Esophagus (tissue), 2 donors: ENCODE measurements at regions not wholly inside any gene's neighbourhood (a gene's known extent, or its start where the extent isn't known, plus 50 kb on each side); places are given as distances from the start of the nearest gene placed in this dataset.

Experiments
- H3K27ac ChIP-seq, 2 donors: one replicate each; pipeline ENCODE4 v1.5.1; 2013; ENCODE audit warnings: low read depth in 2 of 2, mild to moderate bottlenecking in 2 of 2, inconsistent platforms in 1 of 2, low read length in 1 of 2, moderate library complexity in 1 of 2
- H3K27me3 ChIP-seq, 2 donors: one replicate each; pipeline ENCODE4 v1.6.1; 2013; ENCODE audit warnings: low read length in 2 of 2, control low read depth in 1 of 2, mild to moderate bottlenecking in 1 of 2; ENCODE audit not compliant: insufficient read depth in 2 of 2, control insufficient read depth in 1 of 2
- H3K36me3 ChIP-seq, 2 donors: one replicate each; pipeline ENCODE4 v1.6.1; 2013; ENCODE audit warnings: low read length in 1 of 2; ENCODE audit not compliant: control insufficient read depth in 2 of 2, insufficient read depth in 2 of 2
- H3K4me1 ChIP-seq, 2 donors: one replicate each; pipeline ENCODE4 v1.6.1; 2013; ENCODE audit warnings: low read length in 1 of 2; ENCODE audit not compliant: control insufficient read depth in 2 of 2, insufficient read depth in 2 of 2
- H3K4me3 ChIP-seq, 2 donors: one replicate each; pipeline ENCODE4 v1.5.1; 2013; ENCODE audit warnings: low read length in 2 of 2, mild to moderate bottlenecking in 2 of 2, low read depth in 1 of 2, moderate library complexity in 1 of 2
- H3K9me3 ChIP-seq, 2 donors: one replicate each; pipeline ENCODE4 v1.6.1; 2013; ENCODE audit warnings: mild to moderate bottlenecking in 2 of 2, low read depth in 1 of 2, low read length in 1 of 2, moderate library complexity in 1 of 2; ENCODE audit not compliant: control insufficient read depth in 2 of 2, insufficient read depth in 1 of 2
- WGBS, 2 donors: extraction: QIAGEN DNeasy Blood & Tissue Kit; methylation state at CpG; one replicate each; pipeline ENCODE4 v1.1.7; 2013; 5-methylcytosine and 5-hydroxymethylcytosine counted together
- donor health status: healthy with polysubstance abuse.
- donor health status: Bipolar disorder and iron deficiency.

DNA sequence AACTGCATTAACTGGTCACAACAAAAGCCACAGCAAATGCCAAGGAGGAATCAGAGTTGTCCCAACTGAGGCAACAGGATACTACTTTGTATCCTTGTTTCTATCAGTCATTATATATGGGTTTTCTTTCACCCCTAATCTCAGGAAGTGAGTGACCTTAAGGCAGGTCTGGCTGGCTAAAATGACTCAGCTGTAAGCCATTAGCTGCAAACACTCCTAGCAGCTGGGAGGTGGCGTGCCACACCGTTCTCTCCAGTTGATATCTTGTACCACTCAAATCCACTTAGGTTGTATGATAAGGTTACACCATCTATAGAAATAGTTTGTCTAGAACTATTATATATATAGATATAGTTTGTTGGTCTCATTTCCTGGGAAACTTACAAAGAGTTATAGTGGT lies 171.1 kb upstream of the MC4R start:
- Histone ChIP-seq H3K4me1 (no peaks in the 10 kb centered on the region), H3K36me3 (no peaks in the 10 kb centered on the region), H3K4me3 (no peak overlapping the region), H3K27me3 (no peaks in the 10 kb centered on the region), H3K27ac (no peak overlapping the region), H3K9me3 (no peaks in the 10 kb centered on the region)
- 77 to 91% methylated on average over 2 of the region's 2 CpGs for whole genome bisulfite sequencing, 2 donors

DNA sequence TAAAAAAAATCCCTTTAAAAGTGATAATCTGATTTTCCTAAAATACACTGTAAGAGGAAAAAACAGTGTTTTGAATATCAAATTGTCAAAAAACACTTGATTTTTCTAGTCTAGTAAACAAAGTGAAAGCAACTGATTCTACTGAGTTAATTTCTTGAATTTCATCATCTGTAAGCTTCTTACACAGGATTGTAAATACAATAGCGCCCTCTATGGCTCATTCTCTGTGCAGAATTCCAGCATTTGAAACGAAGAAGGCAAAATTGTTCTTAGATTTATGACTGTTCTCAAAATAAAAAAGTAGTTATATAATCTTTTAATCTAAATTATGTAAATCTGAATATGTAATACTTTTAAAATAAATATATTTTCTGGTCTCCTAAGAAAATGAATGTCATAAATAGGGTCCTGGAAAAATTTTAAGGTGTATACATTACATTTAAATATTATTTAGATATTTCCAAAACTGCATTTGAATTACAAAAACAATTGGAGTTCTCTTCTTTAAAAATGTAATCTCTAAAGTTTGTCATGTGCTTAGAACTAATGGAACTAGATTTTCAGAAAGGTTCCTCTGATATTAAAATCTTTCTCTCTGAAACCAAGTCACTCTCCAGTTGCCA lies 176.9 kb upstream of the MC4R start:
- no peaks in the 10 kb centered on the region for H3K36me3 ChIP-seq
- H3K4me1 ChIP-seq = no peaks in the 10 kb centered on the region
- peaks cover 0 to 3% of the 10 kb centered on the region in 2 donors for H3K9me3 ChIP-seq
- WGBS, 2 donors = 0 to 2% methylated on average over 2 of the region's 2 CpGs
- no peak overlapping the region for H3K27ac ChIP-seq
- H3K4me3 ChIP-seq = no peak overlapping the region
- no peaks in the 10 kb centered on the region for H3K27me3 ChIP-seq

GRCh38 chr18:60552948-60553347 lies 180.4 kb upstream of the MC4R start:
- Histone ChIP-seq H3K4me3 (no peak overlapping the region), H3K27me3 (no peaks in the 10 kb centered on the region), H3K36me3 (no peaks in the 10 kb centered on the region), H3K4me1 (no peaks in the 10 kb centered on the region), H3K9me3 (peaks cover 0 to 3% of the 10 kb centered on the region in 2 donors), H3K27ac (no peak overlapping the region)
- WGBS, 2 donors = 90 to 92% methylated on average over 8 of the region's 8 CpGs

- no peak overlapping the region for H3K27ac ChIP-seq
- no peaks in the 10 kb centered on the region for H3K4me1 ChIP-seq
- no peaks in the 10 kb centered on the region for H3K27me3 ChIP-seq
- WGBS, 2 donors = 40 to 57% methylated on average over 3 of the region's 3 CpGs
- no peak overlapping the region for H3K4me3 ChIP-seq
- no peaks in the 10 kb centered on the region for H3K36me3 ChIP-seq
- peaks cover 0 to 3% of the 10 kb centered on the region in 2 donors for H3K9me3 ChIP-seq
Observed at GRCh38 chr18:60554967-60555366, 182.4 kb upstream of the MC4R start.

- Histone ChIP-seq H3K36me3 (no peaks in the 10 kb centered on the region), H3K4me1 (no peaks in the 10 kb centered on the region), H3K27ac (no peak overlapping the region), H3K4me3 (no peak overlapping the region), H3K9me3 (peaks cover 0 to 3% of the 10 kb centered on the region in 2 donors), H3K27me3 (no peaks in the 10 kb centered on the region)
- 77 to 84% methylated on average over 5 of the region's 5 CpGs for WGBS, 2 donors
Observed at GRCh38 chr18:60555625-60556024, 183.1 kb upstream of the MC4R start.

GRCh38 chr18:60556326-60556725 lies 183.8 kb upstream of the MC4R start:
- 73 to 91% methylated on average over 1 of the region's 1 CpG for WGBS, 2 donors
- Histone ChIP-seq H3K4me3 (no peak overlapping the region), H3K4me1 (no peaks in the 10 kb centered on the region), H3K27me3 (no peaks in the 10 kb centered on the region), H3K27ac (no peak overlapping the region), H3K36me3 (no peaks in the 10 kb centered on the region), H3K9me3 (peaks cover 0 to 3% of the 10 kb centered on the region in 2 donors)

- no peak overlapping the region for H3K4me3 ChIP-seq
- H3K27me3 ChIP-seq = no peaks in the 10 kb centered on the region
- no peaks in the 10 kb centered on the region for H3K4me1 ChIP-seq
- H3K36me3 ChIP-seq = no peaks in the 10 kb centered on the region
- WGBS, 2 donors = 60 to 76% methylated on average over 2 of the region's 2 CpGs
- H3K9me3 ChIP-seq = no peaks in the 10 kb centered on the region
- H3K27ac ChIP-seq = no peak overlapping the region
Observed at GRCh38 chr18:60560071-60560470, 187.5 kb upstream of the MC4R start.

DNA sequence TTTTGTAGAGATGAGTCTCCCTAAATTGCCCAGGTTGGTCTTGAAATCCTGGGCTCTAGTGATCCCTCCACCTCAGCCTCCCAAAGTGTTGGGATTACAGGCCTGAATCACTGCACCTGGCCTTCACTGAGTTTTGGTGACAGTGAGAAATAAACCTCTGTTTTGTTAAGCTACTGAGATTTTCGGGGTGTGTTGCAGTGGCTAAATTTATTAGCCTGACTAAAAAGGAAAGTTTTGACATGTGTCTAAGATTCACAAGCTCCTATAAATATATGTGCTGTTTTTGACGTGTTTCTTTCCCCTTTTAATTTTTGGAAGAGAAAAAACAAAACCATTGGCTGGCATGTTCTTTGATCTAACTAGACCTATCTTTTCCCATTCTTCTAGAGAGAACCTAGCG lies 190.5 kb upstream of the MC4R start:
- no peaks in the 10 kb centered on the region for H3K9me3 ChIP-seq
- 80% methylated on average over 3 of the region's 3 CpGs for WGBS, 2 donors
- H3K27ac ChIP-seq = no peak overlapping the region
- H3K4me3 ChIP-seq = no peak overlapping the region
- no peaks in the 10 kb centered on the region for H3K36me3 ChIP-seq
- no peaks in the 10 kb centered on the region for H3K27me3 ChIP-seq
- no peaks in the 10 kb centered on the region for H3K4me1 ChIP-seq

DNA sequence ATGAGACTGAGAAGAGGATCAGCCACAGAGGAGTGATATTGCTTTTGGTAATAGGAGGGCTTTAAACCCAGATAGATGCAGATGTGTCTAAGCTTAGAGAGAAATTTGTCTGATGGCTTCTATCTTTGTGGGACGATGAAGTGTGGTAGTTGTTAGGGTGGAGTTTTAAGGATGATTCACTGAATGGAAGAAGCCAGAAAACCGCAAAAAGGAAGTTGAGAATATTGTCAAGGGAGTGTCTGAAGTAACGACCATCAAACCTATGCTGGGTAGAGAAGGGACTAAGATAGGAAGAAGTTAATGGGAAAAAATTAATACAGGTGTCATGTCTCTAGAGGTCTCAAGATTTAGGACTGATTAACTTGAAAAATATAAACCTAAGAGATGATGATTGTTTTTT lies 195.6 kb upstream of the MC4R start:
- Histone ChIP-seq H3K36me3 (no peaks in the 10 kb centered on the region), H3K27me3 (no peaks in the 10 kb centered on the region), H3K27ac (no peak overlapping the region), H3K9me3 (no peaks in the 10 kb centered on the region), H3K4me3 (no peak overlapping the region), H3K4me1 (no peaks in the 10 kb centered on the region)
- 47 to 66% methylated on average over 3 of the region's 3 CpGs for WGBS, 2 donors

DNA sequence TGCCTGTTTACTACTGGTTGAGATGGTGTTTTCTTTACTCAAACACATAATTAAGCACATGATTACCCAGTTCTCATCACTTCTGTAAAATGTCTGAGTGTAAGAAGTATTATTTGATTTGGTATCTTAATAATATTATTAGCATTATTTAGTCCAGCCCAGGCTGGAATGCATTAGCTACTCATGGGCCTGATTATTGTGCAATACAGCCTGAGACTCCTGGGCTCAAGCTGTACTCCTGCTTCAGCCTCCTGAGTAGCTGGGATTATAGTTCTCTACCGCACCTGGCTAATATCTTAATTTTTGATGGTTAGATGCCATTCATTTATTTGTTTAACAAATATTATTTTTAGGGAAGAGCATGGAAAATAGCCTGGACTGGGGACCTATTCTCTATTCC lies 197.6 kb upstream of the MC4R start:
- no peaks in the 10 kb centered on the region for H3K27me3 ChIP-seq
- no peak overlapping the region for H3K27ac ChIP-seq
- H3K4me3 ChIP-seq = no peak overlapping the region
- no peaks in the 10 kb centered on the region for H3K4me1 ChIP-seq
- WGBS, 2 donors = 89 to 93% methylated on average over 1 of the region's 1 CpG
- H3K36me3 ChIP-seq = no peaks in the 10 kb centered on the region
- H3K9me3 ChIP-seq = no peaks in the 10 kb centered on the region
